ENCODE measurements at regions not wholly inside any gene's neighbourhood (a gene's known extent, or its start where the extent isn't known, plus 50 kb on each side); places are given as distances from the start of the nearest gene placed in this dataset.

- CTCF ChIA-PET, result no interaction called here
- ATAC-seq (ENCODE audit: poor library complexity), result no peak
- no peaks in the 10 kb centered on the region for H3K36me3 Mint-ChIP-seq (ENCODE audit: low read depth)
- Histone ChIP-seq H3K27me3 (ENCODE audit: control insufficient read depth in 1 of 2, insufficient read depth in 2 of 2, low read length in 2 of 2) (no peaks in the 10 kb centered on the region), H3K36me3 (ENCODE audit: insufficient read depth, low read length) (no peaks in the 10 kb centered on the region), H3K4me3 (ENCODE audit: low read length) (no peak overlapping the region), H3K4me1 (ENCODE audit: insufficient read depth, low read length) (no peaks in the 10 kb centered on the region), H3K27ac (ENCODE audit: low read depth in 1 of 2, low read length in 2 of 2) (no peak overlapping the region), H3K9me3 (ENCODE audit: control insufficient read depth in 1 of 2, insufficient read depth in 1 of 2, low read length in 2 of 2) (no peaks in the 10 kb centered on the region)
- no peak for DNase-seq
- H3K9me3 Mint-ChIP-seq, result peaks cover 4% of the 10 kb centered on the region
- H3K4me3 Mint-ChIP-seq, result no peak overlapping the region
- no peak overlapping the region for H3K27ac Mint-ChIP-seq
- intact Hi-C loops (cut with DNase I, micrococcal nuclease), result no loop called here
- POLR2A ChIA-PET, result no interaction called here
- H3K4me1 Mint-ChIP-seq (ENCODE audit: low read depth), result no peaks in the 10 kb centered on the region
- TF ChIP-seq CTCF (IDR thresholded peaks at IDR 0.05), result no peak
- H3K27me3 Mint-ChIP-seq, result no peaks in the 10 kb centered on the region
These were observed 56.2 kb downstream of the PABPC4L start for GRCh38 chr4:134145369-134145768.

GRCh38 chr4:134144337-134144736, 57.3 kb downstream of the PABPC4L start:
- no peaks in the 10 kb centered on the region for H3K4me1 ChIP-seq (ENCODE audit: insufficient read depth, low read length)
- H3K9me3 ChIP-seq (ENCODE audit: control insufficient read depth in 1 of 2, insufficient read depth in 1 of 2, low read length in 2 of 2), result no peaks in the 10 kb centered on the region
- Mint-ChIP-seq H3K36me3 (ENCODE audit: low read depth) (no peaks in the 10 kb centered on the region), H3K27ac (no peak overlapping the region), H3K27me3 (no peaks in the 10 kb centered on the region), H3K4me1 (ENCODE audit: low read depth) (no peaks in the 10 kb centered on the region), H3K4me3 (no peak overlapping the region), H3K9me3 (peaks cover 4% of the 10 kb centered on the region)
- no peaks in the 10 kb centered on the region for H3K36me3 ChIP-seq (ENCODE audit: insufficient read depth, low read length)
- no peak for TF ChIP-seq CTCF (IDR thresholded peaks at IDR 0.05)
- no peaks in the 10 kb centered on the region for H3K27me3 ChIP-seq (ENCODE audit: control insufficient read depth in 1 of 2, insufficient read depth in 2 of 2, low read length in 2 of 2)
- no peak overlapping the region for H3K27ac ChIP-seq (ENCODE audit: low read depth in 1 of 2, low read length in 2 of 2)
- ChIA-PET POLR2A (no interaction called here), CTCF (no interaction called here)
- intact Hi-C loops (cut with DNase I, micrococcal nuclease), result no loop called here
- ATAC-seq (ENCODE audit: poor library complexity) (no peak), DNase-seq (no peak)
- H3K4me3 ChIP-seq (ENCODE audit: low read length), result no peak overlapping the region

GRCh38 chr4:134141728-134142127, 59.9 kb downstream of the PABPC4L start:
- POLR2A ChIA-PET, result no interaction called here
- Histone ChIP-seq H3K36me3 (ENCODE audit: insufficient read depth, low read length) (no peaks in the 10 kb centered on the region), H3K9me3 (ENCODE audit: control insufficient read depth in 1 of 2, insufficient read depth in 1 of 2, low read length in 2 of 2) (no peaks in the 10 kb centered on the region), H3K4me1 (ENCODE audit: insufficient read depth, low read length) (no peaks in the 10 kb centered on the region), H3K27me3 (ENCODE audit: control insufficient read depth in 1 of 2, insufficient read depth in 2 of 2, low read length in 2 of 2) (no peaks in the 10 kb centered on the region), H3K4me3 (ENCODE audit: low read length) (no peak overlapping the region), H3K27ac (ENCODE audit: low read depth in 1 of 2, low read length in 2 of 2) (no peak overlapping the region)
- Mint-ChIP-seq H3K27ac (no peak overlapping the region), H3K27me3 (no peaks in the 10 kb centered on the region), H3K9me3 (peaks cover 3% of the 10 kb centered on the region), H3K36me3 (ENCODE audit: low read depth) (no peaks in the 10 kb centered on the region), H3K4me3 (no peak overlapping the region), H3K4me1 (ENCODE audit: low read depth) (no peaks in the 10 kb centered on the region)
- intact Hi-C loops (cut with DNase I, micrococcal nuclease), result no loop called here
- CTCF ChIA-PET, result no interaction called here
- no peak for ATAC-seq (ENCODE audit: poor library complexity)
- TF ChIP-seq CTCF (IDR thresholded peaks at IDR 0.05), result no peak
- DNase-seq, result no peak
